ENCODE measurements at regions not wholly inside any gene's neighbourhood (a gene's known extent, or its start where the extent isn't known, plus 50 kb on each side); places are given as distances from the start of the nearest gene placed in this dataset.
A peak's percentile ranks its signal among the peaks of the same experiment; 100 is the strongest.

DNA sequence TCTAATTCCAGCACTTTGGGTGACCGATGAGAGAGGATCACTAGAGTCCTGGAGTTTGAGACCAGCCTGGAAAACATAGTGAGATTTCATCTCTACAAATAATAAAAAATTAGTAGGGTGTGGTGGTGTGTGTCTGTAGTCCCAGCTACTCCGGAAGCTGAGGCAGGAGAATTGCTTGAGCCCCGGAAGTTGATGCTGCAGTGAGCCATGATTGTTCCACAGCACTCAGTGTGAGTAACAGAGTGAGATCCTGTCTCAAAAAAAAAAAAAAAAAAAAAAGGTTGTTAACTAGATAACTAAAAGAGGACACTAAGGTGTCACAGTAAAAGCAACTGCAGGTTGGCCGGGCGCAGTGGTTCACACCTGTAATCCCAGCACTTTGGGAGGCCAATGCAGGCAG, 121.3 kb upstream of the MAX start:
- Histone ChIP-seq H3K9me3 (no peaks in the 10 kb centered on the region), H3K4me2 (no peak overlapping the region), H3K27ac (peak overlapping the region in 1 of 2 experiments; percentile 62; a peak in 2 of 6 replicates), H3K4me1 (peaks cover 22% of the 10 kb centered on the region), H3K4me3 (no peak overlapping the region)
- ChIA-PET CTCF (interaction anchor here (0.7 to 7.6 kb wide), 5 partner anchors 34 to 187 kb away, joined by 3 to 42 read pairs (median 3); partner anchors contain the start of gene FUT8), POLR2A (interaction anchor here (1.4 kb wide), 1 partner anchor 189 kb away, joined by 5 read pairs; the partner anchor contains the start of gene FUT8)
- TF ChIP-seq FOSL2 (IDR thresholded peaks at IDR 0.05) (no peak), FOSL2 (CRISPR knock-in tag; IDR thresholded peaks at IDR 0.05) (no peak), HOXB13 (CRISPR knock-in tag; IDR thresholded peaks at IDR 0.05; ENCODE audit: low read depth) (no peak), POLR2A (IDR thresholded peaks at IDR 0.05; ENCODE audit: low read length) (no peak), BHLHE40 (IDR thresholded peaks at IDR 0.05; ENCODE audit: low read depth, low read length) (no peak), MAFK (IDR thresholded peaks at IDR 0.05; ENCODE audit: partially characterized antibody) (no peak), SREBF2 (IDR thresholded peaks at IDR 0.05) (no peak), GATA3 (IDR thresholded peaks at IDR 0.05; ENCODE audit: borderline replicate concordance) (no peak), RFX5 (IDR thresholded peaks at IDR 0.05) (no peak), CHD4 (IDR thresholded peaks at IDR 0.05; ENCODE audit: borderline replicate concordance) (no peak), ZFP36 (IDR thresholded peaks at IDR 0.05; ENCODE audit: borderline replicate concordance, partially characterized antibody) (no peak), RNF2 (IDR thresholded peaks at IDR 0.05; ENCODE audit: borderline replicate concordance, low read depth) (no peak), EP300 (IDR thresholded peaks at IDR 0.05) (no peak)
- TF ChIP-seq, protein P1, sequence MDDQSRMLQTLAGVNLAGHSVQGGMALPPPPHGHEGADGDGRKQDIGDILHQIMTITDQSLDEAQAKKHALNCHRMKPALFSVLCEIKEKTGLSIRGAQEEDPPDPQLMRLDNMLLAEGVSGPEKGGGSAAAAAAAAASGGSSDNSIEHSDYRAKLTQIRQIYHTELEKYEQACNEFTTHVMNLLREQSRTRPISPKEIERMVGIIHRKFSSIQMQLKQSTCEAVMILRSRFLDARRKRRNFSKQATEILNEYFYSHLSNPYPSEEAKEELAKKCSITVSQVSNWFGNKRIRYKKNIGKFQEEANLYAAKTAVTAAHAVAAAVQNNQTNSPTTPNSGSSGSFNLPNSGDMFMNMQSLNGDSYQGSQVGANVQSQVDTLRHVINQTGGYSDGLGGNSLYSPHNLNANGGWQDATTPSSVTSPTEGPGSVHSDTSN (IDR thresholded peaks at IDR 0.05) = no peak
- TF ChIP-seq, protein P2, sequence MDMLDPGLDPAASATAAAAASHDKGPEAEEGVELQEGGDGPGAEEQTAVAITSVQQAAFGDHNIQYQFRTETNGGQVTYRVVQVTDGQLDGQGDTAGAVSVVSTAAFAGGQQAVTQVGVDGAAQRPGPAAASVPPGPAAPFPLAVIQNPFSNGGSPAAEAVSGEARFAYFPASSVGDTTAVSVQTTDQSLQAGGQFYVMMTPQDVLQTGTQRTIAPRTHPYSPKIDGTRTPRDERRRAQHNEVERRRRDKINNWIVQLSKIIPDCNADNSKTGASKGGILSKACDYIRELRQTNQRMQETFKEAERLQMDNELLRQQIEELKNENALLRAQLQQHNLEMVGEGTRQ (IDR thresholded peaks at IDR 0.05) = no peak
- no peak for ATAC-seq
- no peak for DNase-seq (ENCODE audit: low read depth in 1 of 2, low spot score in 1 of 2)
- 92% methylated on average over 5 of the region's 5 CpGs for WGBS (ENCODE audit: missing lambda C conversion rate)
- FAIRE-seq = no peak

DNA sequence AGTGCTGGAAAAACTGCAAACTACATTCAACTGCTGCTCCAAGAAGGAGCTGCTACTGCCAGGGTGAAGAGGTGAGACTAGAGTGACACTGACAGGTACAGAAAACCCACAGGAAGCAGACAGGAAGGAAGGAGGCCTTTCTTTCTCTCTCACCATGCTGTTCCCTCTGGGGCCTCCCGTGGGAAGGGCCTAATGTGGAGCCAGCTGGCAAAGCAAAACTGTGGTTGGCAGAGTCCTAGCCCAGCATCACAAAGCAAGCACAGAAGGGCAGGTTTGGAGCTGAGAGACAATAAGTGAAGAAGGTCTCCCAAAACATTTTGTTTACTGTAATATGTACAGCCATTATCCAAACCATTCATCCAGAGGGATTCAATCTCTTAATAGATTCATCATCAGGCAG, 122.5 kb upstream of the MAX start:
- 72% methylated on average over 1 of the region's 1 CpG for WGBS (ENCODE audit: missing lambda C conversion rate)
- ATAC-seq = no peak
- Histone ChIP-seq H3K4me2 (no peak overlapping the region), H3K4me3 (no peak overlapping the region), H3K9me3 (no peaks in the 10 kb centered on the region), H3K27ac (peak overlapping the region; percentile 12 to 77; a peak in 3 of 6 replicates), H3K4me1 (peaks cover 27% of the 10 kb centered on the region)
- no peak for TF ChIP-seq ZNF302 (CRISPR knock-in tag; IDR thresholded peaks at IDR 0.05)
- ChIA-PET POLR2A (no interaction called here), CTCF (interaction anchor here (1.9 to 7.6 kb wide), 2 partner anchors 186 to 188 kb away, joined by 5 to 42 read pairs; partner anchors contain the start of gene FUT8)
- FAIRE-seq = no peak
- DNase-seq (ENCODE audit: low read depth in 1 of 2, low spot score in 1 of 2) = no peak

DNA sequence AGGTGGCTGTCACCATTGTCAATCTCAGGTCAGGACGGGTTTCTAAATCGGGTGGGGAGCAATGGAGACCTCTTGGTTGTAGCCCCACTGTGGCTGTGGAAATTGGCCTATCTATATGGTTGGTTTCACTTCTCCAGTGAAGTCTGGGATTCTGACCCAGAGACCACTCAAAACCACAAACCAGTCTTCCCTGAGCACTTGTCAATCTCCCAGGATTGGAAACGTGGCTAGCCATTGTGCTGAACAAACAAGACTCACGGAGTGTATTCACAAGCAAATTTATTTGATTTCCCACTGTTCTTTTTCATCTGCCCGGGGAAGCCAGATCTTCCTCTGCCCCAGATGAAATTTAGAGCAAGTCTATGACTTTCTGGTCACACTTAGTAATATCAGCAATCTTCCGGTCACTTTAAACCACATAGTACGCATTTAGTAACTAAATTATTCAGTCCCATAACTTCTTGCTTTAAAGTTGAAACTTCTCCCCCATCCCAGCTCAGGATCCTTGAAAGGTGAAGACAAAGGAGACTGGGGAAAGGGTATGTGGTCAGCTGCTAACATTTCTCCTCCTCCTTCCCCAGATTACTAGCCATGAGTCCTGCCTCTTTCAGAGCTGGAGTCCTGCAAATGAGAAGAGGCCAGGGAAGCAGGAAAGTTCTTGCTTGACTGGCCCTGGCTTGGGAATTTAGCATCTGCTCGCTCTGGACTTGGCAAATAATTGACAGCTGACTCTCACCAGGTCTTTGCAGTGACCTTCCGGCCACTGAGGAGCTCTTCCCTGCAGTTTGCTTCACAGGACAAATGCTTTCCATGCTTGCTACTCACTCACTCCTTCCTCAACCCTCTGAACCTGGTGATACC, 123.2 kb upstream of the MAX start:
- WGBS (ENCODE audit: missing lambda C conversion rate) = 88% methylated on average over 9 of the region's 9 CpGs
- H3K9me3 ChIP-seq = no peaks in the 10 kb centered on the region
- POLR2A ChIA-PET = interaction anchor here (2.4 kb wide), 1 partner anchor 186 kb away, joined by 14 read pairs; no protein-coding TSS in a partner anchor
- no peak for FAIRE-seq
- H3K4me2 ChIP-seq = peak overlapping the region; percentile 42; the same call in 1 of the 3 replicates
- peaks cover 34% of the 10 kb centered on the region for H3K4me1 ChIP-seq
- CTCF ChIA-PET = interaction anchor here (0.6 to 7.6 kb wide), 5 partner anchors 12 to 188 kb away, joined by 3 to 42 read pairs (median 4); partner anchors contain the start of gene FUT8
- H3K27ac ChIP-seq = peak overlapping the region; percentile 37 to 77; a peak in 4 of 6 replicates
- DNase-seq (ENCODE audit: low read depth in 1 of 2, low spot score in 1 of 2) = no peak
- H3K4me3 ChIP-seq = no peak overlapping the region
- ATAC-seq = no peak
- TF ChIP-seq TFCP2L1 (CRISPR knock-in tag; IDR thresholded peaks at IDR 0.05) (no peak), EP300 (IDR thresholded peaks at IDR 0.05) (no peak), RAD21 (conservative IDR thresholded peaks at IDR 0.05 in 1 of 2, IDR thresholded peaks at IDR 0.05 in 1 of 2) (no peak), ESRRA (IDR thresholded peaks at IDR 0.05; ENCODE audit: borderline replicate concordance, low read length) (no peak), ZSCAN20 (CRISPR knock-in tag; IDR thresholded peaks at IDR 0.05) (no peak), EHF (CRISPR knock-in tag; IDR thresholded peaks at IDR 0.05) (no peak), MAFK (IDR thresholded peaks at IDR 0.05; ENCODE audit: partially characterized antibody) (no peak), SMC3 (IDR thresholded peaks at IDR 0.05) (no peak)
- TF ChIP-seq, protein P3, sequence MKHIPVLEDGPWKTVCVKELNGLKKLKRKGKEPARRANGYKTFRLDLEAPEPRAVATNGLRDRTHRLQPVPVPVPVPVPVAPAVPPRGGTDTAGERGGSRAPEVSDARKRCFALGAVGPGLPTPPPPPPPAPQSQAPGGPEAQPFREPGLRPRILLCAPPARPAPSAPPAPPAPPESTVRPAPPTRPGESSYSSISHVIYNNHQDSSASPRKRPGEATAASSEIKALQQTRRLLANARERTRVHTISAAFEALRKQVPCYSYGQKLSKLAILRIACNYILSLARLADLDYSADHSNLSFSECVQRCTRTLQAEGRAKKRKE (CRISPR knock-in tag; IDR thresholded peaks at IDR 0.05; ENCODE audit: low read depth) = no peak
- TF ChIP-seq, protein P4, sequence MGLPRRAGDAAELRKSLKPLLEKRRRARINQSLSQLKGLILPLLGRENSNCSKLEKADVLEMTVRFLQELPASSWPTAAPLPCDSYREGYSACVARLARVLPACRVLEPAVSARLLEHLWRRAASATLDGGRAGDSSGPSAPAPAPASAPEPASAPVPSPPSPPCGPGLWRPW (IDR thresholded peaks at IDR 0.05) = no peak

All from A549 (cell line).